CD4-positive, alpha-beta memory T cell (primary cell): ENCODE measurements at regions not wholly inside any gene's neighbourhood (a gene's known extent, or its start where the extent isn't known, plus 50 kb on each side); places are given as distances from the start of the nearest gene placed in this dataset.

Experiments
- CTCF ChIA-PET: fragments of 350-600 bp; sonication (Branson Sonifier 250); formaldehyde crosslinking; loops from one replicate; lab custom pipeline; 2021; ENCODE audit warnings: inconsistent platforms; ENCODE audit not compliant: partially characterized antibody; lab: Charles Lee
- POLR2A ChIA-PET: fragments of 350-600 bp; sonication (Branson Sonifier 250); formaldehyde crosslinking; loops from one replicate; lab custom pipeline; 2021; ENCODE audit not compliant: partially characterized antibody; lab: Charles Lee
- DNase-seq, 5 donors: peaks; one replicate each; pipeline versions ENCODE4 v3.0.0 to v3.0.0-alpha.2; 2020 to 2022; ENCODE audit warnings: mixed read lengths in 1 of 5
- H3K27ac ChIP-seq: one replicate; pipeline ENCODE4 v1.7.0; 2013; ENCODE audit warnings: low read depth, low read length
- H3K27me3 ChIP-seq: 2 replicates; pipeline ENCODE4 v1.7.0; 2013; ENCODE audit warnings: mild to moderate bottlenecking, low read length, moderate library complexity; ENCODE audit not compliant: insufficient read depth
- H3K36me3 ChIP-seq: 2 replicates; pipeline ENCODE4 v1.7.0; 2013; ENCODE audit warnings: mild to moderate bottlenecking, low read length, moderate library complexity; ENCODE audit not compliant: insufficient read depth
- H3K4me1 ChIP-seq: 2 replicates; pipeline ENCODE4 v1.7.0; 2013; ENCODE audit warnings: mild to moderate bottlenecking, low read length, moderate library complexity; ENCODE audit not compliant: insufficient read depth
- H3K4me3 ChIP-seq, 2 donors: one replicate each; pipeline ENCODE4 v1.7.0; 2013; ENCODE audit warnings: low read length in 2 of 2, mild to moderate bottlenecking in 1 of 2
- H3K9me3 ChIP-seq, 2 donors: one replicate each; pipeline ENCODE4 v1.7.0; 2013; ENCODE audit warnings: low read length in 2 of 2, control low read depth in 1 of 2; ENCODE audit not compliant: control insufficient read depth in 1 of 2
- H3K27ac Mint-ChIP-seq, 7 donors: one replicate each; pipeline ENCODE4 v1.8.0; 2020 to 2021; ENCODE audit warnings: mixed read lengths in 7 of 7, mild to moderate bottlenecking in 6 of 7, inconsistent platforms in 3 of 7, moderate library complexity in 3 of 7
- H3K27me3 Mint-ChIP-seq, 2 donors: one replicate each; pipeline ENCODE4 v1.8.0; 2020 to 2021; ENCODE audit warnings: mixed read lengths in 2 of 2
- H3K36me3 Mint-ChIP-seq, 2 donors: one replicate each; pipeline ENCODE4 v1.8.0; 2020 to 2021; ENCODE audit warnings: mixed read lengths in 2 of 2, inconsistent platforms in 1 of 2, mild to moderate bottlenecking in 1 of 2
- H3K4me1 Mint-ChIP-seq, 4 donors: one replicate each; pipeline ENCODE4 v1.8.0; 2020 to 2021; ENCODE audit warnings: mixed read lengths in 4 of 4, mild to moderate bottlenecking in 1 of 4
- H3K4me3 Mint-ChIP-seq, 8 donors: one replicate each; pipeline ENCODE4 v1.8.0; 2020 to 2021; ENCODE audit warnings: mixed read lengths in 8 of 8, mild to moderate bottlenecking in 7 of 8, moderate library complexity in 6 of 8, inconsistent platforms in 3 of 8
- H3K9me3 Mint-ChIP-seq, 8 donors: one replicate each; pipeline ENCODE4 v1.8.0; 2020 to 2021; ENCODE audit warnings: mixed read lengths in 8 of 8, mild to moderate bottlenecking in 5 of 8, inconsistent platforms in 3 of 8, moderate library complexity in 1 of 8
- intact Hi-C: fragments of 100-400 bp; cut with micrococcal nuclease; formaldehyde crosslinking; loops from one replicate; pipeline ENCODE4 v1.15.1; 2023

- ChIA-PET CTCF (no interaction called here), POLR2A (no interaction called here)
- no peaks in the 10 kb centered on the region for H3K36me3 ChIP-seq
- intact Hi-C loops, result no loop called here
- H3K9me3 ChIP-seq, result no peaks in the 10 kb centered on the region
- H3K4me3 Mint-ChIP-seq, result no peak overlapping the region
- H3K27ac Mint-ChIP-seq, result no peak overlapping the region
- no peaks in the 10 kb centered on the region for H3K4me1 Mint-ChIP-seq
- H3K27ac ChIP-seq, result no peak overlapping the region
- H3K4me3 ChIP-seq, result no peak overlapping the region
- no peaks in the 10 kb centered on the region for H3K36me3 Mint-ChIP-seq
- no peaks in the 10 kb centered on the region for H3K27me3 ChIP-seq
- H3K27me3 Mint-ChIP-seq, result no peaks in the 10 kb centered on the region
- no peaks in the 10 kb centered on the region for H3K4me1 ChIP-seq
- no peak for DNase-seq
- peaks cover 0 to 5% (median 0%) of the 10 kb centered on the region in 8 donors for H3K9me3 Mint-ChIP-seq
These were observed 409.4 kb upstream of the ETAA1 start for GRCh38 chr2:66987733-66988132.

GRCh38 chr2:66994654-66995053, 402.5 kb upstream of the ETAA1 start:
- H3K9me3 ChIP-seq, result no peaks in the 10 kb centered on the region
- Mint-ChIP-seq H3K4me1 (no peaks in the 10 kb centered on the region), H3K36me3 (no peaks in the 10 kb centered on the region), H3K9me3 (peaks cover 0 to 3% (median 0%) of the 10 kb centered on the region in 8 donors), H3K27ac (no peak overlapping the region), H3K27me3 (no peaks in the 10 kb centered on the region), H3K4me3 (no peak overlapping the region)
- POLR2A ChIA-PET, result no interaction called here
- H3K4me1 ChIP-seq, result no peaks in the 10 kb centered on the region
- H3K36me3 ChIP-seq, result no peaks in the 10 kb centered on the region
- no peak overlapping the region for H3K4me3 ChIP-seq
- no peaks in the 10 kb centered on the region for H3K27me3 ChIP-seq
- no peak for DNase-seq
- no peak overlapping the region for H3K27ac ChIP-seq
- CTCF ChIA-PET, result no interaction called here
- intact Hi-C loops, result no loop called here

DNA sequence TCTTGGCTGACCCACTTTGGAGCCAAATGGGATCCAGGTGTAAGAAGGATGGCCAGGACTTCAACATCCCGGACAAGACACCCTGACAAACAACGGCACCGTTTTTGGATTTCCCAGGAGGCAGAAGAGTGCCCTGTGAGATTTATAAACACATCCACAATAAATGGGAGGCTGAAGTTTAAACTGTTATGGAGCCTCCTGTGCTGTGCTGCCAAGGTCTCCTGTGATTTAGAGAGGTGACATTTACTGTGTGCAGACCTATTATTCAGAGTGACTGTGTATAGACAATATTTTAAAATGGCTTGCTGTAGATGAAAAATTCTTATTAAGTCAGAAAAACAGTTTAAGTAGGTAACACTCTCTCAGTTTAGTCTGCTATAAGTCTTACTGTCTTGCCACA, 401.5 kb upstream of the ETAA1 start:
- Mint-ChIP-seq H3K9me3 (peaks cover 0 to 3% (median 0%) of the 10 kb centered on the region in 8 donors), H3K4me1 (no peaks in the 10 kb centered on the region), H3K36me3 (no peaks in the 10 kb centered on the region), H3K4me3 (no peak overlapping the region), H3K27me3 (no peaks in the 10 kb centered on the region), H3K27ac (no peak overlapping the region)
- CTCF ChIA-PET, result no interaction called here
- H3K4me3 ChIP-seq, result no peak overlapping the region
- no peaks in the 10 kb centered on the region for H3K9me3 ChIP-seq
- no peaks in the 10 kb centered on the region for H3K36me3 ChIP-seq
- no peaks in the 10 kb centered on the region for H3K4me1 ChIP-seq
- H3K27me3 ChIP-seq, result no peaks in the 10 kb centered on the region
- POLR2A ChIA-PET, result no interaction called here
- no peak for DNase-seq
- intact Hi-C loops, result no loop called here
- no peak overlapping the region for H3K27ac ChIP-seq

- Mint-ChIP-seq H3K36me3 (no peaks in the 10 kb centered on the region), H3K27me3 (no peaks in the 10 kb centered on the region), H3K4me1 (no peaks in the 10 kb centered on the region), H3K9me3 (peaks cover 0 to 5% (median 0%) of the 10 kb centered on the region in 8 donors), H3K27ac (no peak overlapping the region), H3K4me3 (no peak overlapping the region)
- no peaks in the 10 kb centered on the region for H3K9me3 ChIP-seq
- ChIA-PET CTCF (no interaction called here), POLR2A (no interaction called here)
- no peaks in the 10 kb centered on the region for H3K27me3 ChIP-seq
- no peaks in the 10 kb centered on the region for H3K36me3 ChIP-seq
- H3K4me1 ChIP-seq, result no peaks in the 10 kb centered on the region
- no peak for DNase-seq
- no peak overlapping the region for H3K4me3 ChIP-seq
- no peak overlapping the region for H3K27ac ChIP-seq
- intact Hi-C loops, result no loop called here
These were observed 394.3 kb upstream of the ETAA1 start for GRCh38 chr2:67002618-67003371.

- no peak overlapping the region for H3K4me3 Mint-ChIP-seq
- no peaks in the 10 kb centered on the region for H3K4me1 ChIP-seq
- no peaks in the 10 kb centered on the region for H3K4me1 Mint-ChIP-seq
- DNase-seq, result no peak
- H3K27ac Mint-ChIP-seq, result no peak overlapping the region
- CTCF ChIA-PET, result no interaction called here
- H3K9me3 Mint-ChIP-seq, result peaks cover 0 to 2% (median 0%) of the 10 kb centered on the region in 8 donors
- H3K9me3 ChIP-seq, result no peaks in the 10 kb centered on the region
- POLR2A ChIA-PET, result no interaction called here
- H3K27ac ChIP-seq, result no peak overlapping the region
- H3K27me3 ChIP-seq, result no peaks in the 10 kb centered on the region
- no peak overlapping the region for H3K4me3 ChIP-seq
- no peaks in the 10 kb centered on the region for H3K27me3 Mint-ChIP-seq
- H3K36me3 ChIP-seq, result no peaks in the 10 kb centered on the region
- intact Hi-C loops, result no loop called here
- no peaks in the 10 kb centered on the region for H3K36me3 Mint-ChIP-seq
These were observed 390.7 kb upstream of the ETAA1 start for GRCh38 chr2:67006373-67006960.

- H3K27me3 ChIP-seq, result no peaks in the 10 kb centered on the region
- H3K4me3 Mint-ChIP-seq, result no peak overlapping the region
- no peak overlapping the region for H3K4me3 ChIP-seq
- intact Hi-C loops, result no loop called here
- no peak for DNase-seq
- H3K27me3 Mint-ChIP-seq, result no peaks in the 10 kb centered on the region
- CTCF ChIA-PET, result no interaction called here
- no peak overlapping the region for H3K27ac Mint-ChIP-seq
- no peaks in the 10 kb centered on the region for H3K9me3 ChIP-seq
- H3K27ac ChIP-seq, result no peak overlapping the region
- POLR2A ChIA-PET, result no interaction called here
- H3K4me1 Mint-ChIP-seq, result no peaks in the 10 kb centered on the region
- H3K9me3 Mint-ChIP-seq, result peaks cover 0 to 4% (median 0%) of the 10 kb centered on the region in 8 donors
- no peaks in the 10 kb centered on the region for H3K36me3 Mint-ChIP-seq
- no peaks in the 10 kb centered on the region for H3K4me1 ChIP-seq
- H3K36me3 ChIP-seq, result no peaks in the 10 kb centered on the region
These were observed 389.0 kb upstream of the ETAA1 start for GRCh38 chr2:67008155-67008554.

DNA sequence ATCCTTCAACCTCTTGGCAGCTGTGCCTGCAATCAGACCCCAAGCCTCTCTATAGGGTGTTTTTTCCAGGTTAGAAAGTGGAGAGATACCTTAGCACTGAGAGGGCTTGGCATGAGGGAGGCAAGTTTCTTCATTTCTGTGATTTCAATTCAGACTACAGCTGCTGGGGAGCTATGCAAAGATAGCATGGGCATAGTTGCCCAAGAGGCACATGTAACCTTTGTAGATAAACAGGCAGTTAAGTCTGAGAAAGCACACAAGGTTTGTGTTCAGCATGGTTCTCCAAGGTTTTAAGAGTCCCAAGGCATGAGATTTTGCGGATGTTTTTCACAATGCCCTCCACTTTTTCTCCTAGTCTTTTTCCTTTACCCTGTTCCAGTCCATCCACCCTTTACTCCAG, 385.0 kb upstream of the ETAA1 start:
- H3K27ac ChIP-seq, result no peak overlapping the region
- Mint-ChIP-seq H3K4me3 (no peak overlapping the region), H3K9me3 (peaks cover 0 to 4% (median 0%) of the 10 kb centered on the region in 8 donors), H3K4me1 (no peaks in the 10 kb centered on the region), H3K27me3 (peaks cover 0 to 1% of the 10 kb centered on the region in 2 donors), H3K36me3 (no peaks in the 10 kb centered on the region), H3K27ac (no peak overlapping the region)
- no peaks in the 10 kb centered on the region for H3K9me3 ChIP-seq
- CTCF ChIA-PET, result no interaction called here
- H3K36me3 ChIP-seq, result no peaks in the 10 kb centered on the region
- H3K27me3 ChIP-seq, result no peaks in the 10 kb centered on the region
- H3K4me3 ChIP-seq, result no peak overlapping the region
- POLR2A ChIA-PET, result no interaction called here
- no peak for DNase-seq
- intact Hi-C loops, result no loop called here
- H3K4me1 ChIP-seq, result no peaks in the 10 kb centered on the region
